SIG-M5 treated with dmso at 0.1 percent for 504 hours (cell line): ENCODE measurements at regions not wholly inside any gene's neighbourhood (a gene's known extent, or its start where the extent isn't known, plus 50 kb on each side); places are given as distances from the start of the nearest gene placed in this dataset.
A peak's percentile ranks its signal among the peaks of the same experiment; 100 is the strongest.

ENCODE experiments used
- DNase-seq: peaks from one replicate; lab custom pipeline; 2025; ENCODE audit not compliant: unreplicated experiment; lab: John Stamatoyannopoulos, UW

- no peak for DNase-seq
These were observed 142.9 kb upstream of the TMPO start for GRCh38 chr12:98372340-98373024.

- DNase-seq = peak; percentile 67
These were observed 142.3 kb upstream of the TMPO start for GRCh38 chr12:98373025-98373554.

- DNase-seq = peak; percentile 31
These were observed 141.4 kb upstream of the TMPO start for GRCh38 chr12:98374007-98374406.

- DNase-seq = no peak
These were observed 136.3 kb upstream of the TMPO start for GRCh38 chr12:98379106-98379505.

- no peak for DNase-seq
These were observed 129.7 kb upstream of the TMPO start for GRCh38 chr12:98385641-98386040.

- DNase-seq = no peak
These were observed 127.9 kb upstream of the TMPO start for GRCh38 chr12:98387444-98387843.

GRCh38 chr12:98388126-98388525 lies 127.3 kb upstream of the TMPO start:
- DNase-seq = no peak

- no peak for DNase-seq
These were observed 125.8 kb upstream of the TMPO start for GRCh38 chr12:98389593-98389992.

GRCh38 chr12:98397323-98398105 lies 117.9 kb upstream of the TMPO start:
- peak; percentile 78 for DNase-seq

GRCh38 chr12:98399532-98399931 lies 115.9 kb upstream of the TMPO start:
- DNase-seq = peak; percentile 79

- no peak for DNase-seq
These were observed 114.0 kb upstream of the TMPO start for GRCh38 chr12:98401427-98401826.

- DNase-seq = no peak
These were observed 113.3 kb upstream of the TMPO start for GRCh38 chr12:98402091-98402490.

- DNase-seq = no peak
These were observed 112.7 kb upstream of the TMPO start for GRCh38 chr12:98402671-98403070.

- no peak for DNase-seq
These were observed 112.0 kb upstream of the TMPO start for GRCh38 chr12:98403385-98403784.

GRCh38 chr12:98403936-98404335 lies 111.5 kb upstream of the TMPO start:
- DNase-seq = no peak

GRCh38 chr12:98405805-98406366 lies 109.5 kb upstream of the TMPO start:
- no peak for DNase-seq

- DNase-seq = no peak
These were observed 109.0 kb upstream of the TMPO start for GRCh38 chr12:98406378-98406777.

- peak; percentile 41 for DNase-seq
These were observed 106.7 kb upstream of the TMPO start for GRCh38 chr12:98408681-98409080.

GRCh38 chr12:98409548-98409947 lies 105.8 kb upstream of the TMPO start:
- DNase-seq = no peak

- DNase-seq = no peak
These were observed 105.0 kb upstream of the TMPO start for GRCh38 chr12:98410356-98410755.

GRCh38 chr12:98416845-98417244 lies 98.5 kb upstream of the TMPO start:
- DNase-seq = peak; percentile 63

- DNase-seq = peak; percentile 76
These were observed 98.1 kb upstream of the TMPO start for GRCh38 chr12:98417266-98417665.
